Memory B cell (primary cell): ENCODE measurements at regions not wholly inside any gene's neighbourhood (a gene's known extent, or its start where the extent isn't known, plus 50 kb on each side); places are given as distances from the start of the nearest gene placed in this dataset.
"Not testable (repeated sequence)": the region's sequence is repeated elsewhere in the genome, so short reads cannot be mapped to it uniquely, and the experiment has no call there.

ENCODE experiments used
- ATAC-seq: fragments of 150-1000 bp; cut with Tn5 transposase; 2 replicates; pipeline ENCODE4 v1.10.0; 2021; ENCODE audit warnings: low read depth, mild to moderate bottlenecking, moderate library complexity
- DNase-seq, 2 donors: peaks; one replicate each; pipeline ENCODE4 v3.0.0; 2022; ENCODE audit warnings: low spot score in 2 of 2
- H3K27ac Mint-ChIP-seq: one replicate; pipeline ENCODE4 v1.8.0; 2022; ENCODE audit warnings: mild to moderate bottlenecking, moderate library complexity, mixed read lengths
- H3K27me3 Mint-ChIP-seq: one replicate; pipeline ENCODE4 v1.8.0; 2022; ENCODE audit warnings: mixed read lengths
- H3K36me3 Mint-ChIP-seq: one replicate; pipeline ENCODE4 v1.8.0; 2022; ENCODE audit warnings: mild to moderate bottlenecking, mixed read lengths
- H3K4me1 Mint-ChIP-seq: one replicate; pipeline ENCODE4 v1.8.0; 2022; ENCODE audit warnings: mixed read lengths
- H3K4me3 Mint-ChIP-seq: one replicate; pipeline ENCODE4 v1.8.0; 2022; ENCODE audit warnings: mild to moderate bottlenecking, moderate library complexity, mixed read lengths
- H3K9me3 Mint-ChIP-seq: one replicate; pipeline ENCODE4 v1.8.0; 2022; ENCODE audit warnings: mixed read lengths

GRCh38 chr4:141332359-141333181, 111.9 kb downstream of the ZNF330 start:
- H3K27me3 Mint-ChIP-seq, result peaks cover 21% of the 10 kb centered on the region
- H3K4me1 Mint-ChIP-seq, H3K36me3 Mint-ChIP-seq, H3K27ac Mint-ChIP-seq, H3K9me3 Mint-ChIP-seq, DNase-seq, ATAC-seq: not testable (repeated sequence)
- H3K4me3 Mint-ChIP-seq, result peak overlapping the region; percentile 64

- not testable (repeated sequence) for ATAC-seq, H3K9me3 Mint-ChIP-seq, DNase-seq, H3K36me3 Mint-ChIP-seq, H3K27ac Mint-ChIP-seq, H3K4me1 Mint-ChIP-seq
- H3K27me3 Mint-ChIP-seq, result peaks cover 19% of the 10 kb centered on the region
- peak overlapping the region; percentile 77 for H3K4me3 Mint-ChIP-seq
These were observed 112.9 kb downstream of the ZNF330 start for GRCh38 chr4:141333456-141334230.

- peaks cover 2% of the 10 kb centered on the region for H3K4me1 Mint-ChIP-seq
- no peaks in the 10 kb centered on the region for H3K9me3 Mint-ChIP-seq
- no peak overlapping the region for H3K27ac Mint-ChIP-seq
- peaks cover 19% of the 10 kb centered on the region for H3K27me3 Mint-ChIP-seq
- no peak for ATAC-seq
- no peak overlapping the region for H3K4me3 Mint-ChIP-seq
- DNase-seq, result no peak
- H3K36me3 Mint-ChIP-seq, result no peaks in the 10 kb centered on the region
These were observed 114.5 kb downstream of the ZNF330 start for GRCh38 chr4:141335166-141335565.

GRCh38 chr4:141338238-141338637, 117.5 kb downstream of the ZNF330 start:
- Mint-ChIP-seq H3K4me1 (peaks cover 2% of the 10 kb centered on the region), H3K9me3 (no peaks in the 10 kb centered on the region), H3K27ac (no peak overlapping the region), H3K36me3 (no peaks in the 10 kb centered on the region), H3K27me3 (peaks cover 17% of the 10 kb centered on the region), H3K4me3 (no peak overlapping the region)
- DNase-seq (no peak), ATAC-seq (no peak)

- Mint-ChIP-seq H3K4me1 (no peaks in the 10 kb centered on the region), H3K4me3 (no peak overlapping the region), H3K27me3 (peaks cover 16% of the 10 kb centered on the region), H3K9me3 (no peaks in the 10 kb centered on the region), H3K27ac (no peak overlapping the region), H3K36me3 (no peaks in the 10 kb centered on the region)
- ATAC-seq (no peak), DNase-seq (no peak)
These were observed 118.7 kb downstream of the ZNF330 start for GRCh38 chr4:141339391-141339790.

GRCh38 chr4:141339966-141340365, 119.3 kb downstream of the ZNF330 start:
- no peak overlapping the region for H3K27ac Mint-ChIP-seq
- H3K4me1 Mint-ChIP-seq, result no peaks in the 10 kb centered on the region
- no peak for ATAC-seq

GRCh38 chr4:141340458-141340857, 119.8 kb downstream of the ZNF330 start:
- ATAC-seq (no peak), DNase-seq (no peak)
- Mint-ChIP-seq H3K27me3 (peaks cover 15% of the 10 kb centered on the region), H3K36me3 (no peaks in the 10 kb centered on the region), H3K27ac (no peak overlapping the region), H3K4me3 (no peak overlapping the region), H3K4me1 (no peaks in the 10 kb centered on the region), H3K9me3 (no peaks in the 10 kb centered on the region)

More at GRCh38 chr4:141339966-141340365, 119.3 kb downstream of the ZNF330 start:
- peaks cover 15% of the 10 kb centered on the region for H3K27me3 Mint-ChIP-seq
- no peaks in the 10 kb centered on the region for H3K36me3 Mint-ChIP-seq
- DNase-seq, result no peak
- no peaks in the 10 kb centered on the region for H3K9me3 Mint-ChIP-seq
- H3K4me3 Mint-ChIP-seq, result no peak overlapping the region

- H3K27ac Mint-ChIP-seq, result no peak overlapping the region
- ATAC-seq (no peak), DNase-seq (no peak)
- H3K4me3 Mint-ChIP-seq, result no peak overlapping the region
- H3K27me3 Mint-ChIP-seq, result peaks cover 9% of the 10 kb centered on the region
- H3K9me3 Mint-ChIP-seq, result no peaks in the 10 kb centered on the region
- peaks cover 12% of the 10 kb centered on the region for H3K4me1 Mint-ChIP-seq
- H3K36me3 Mint-ChIP-seq, result no peaks in the 10 kb centered on the region
These were observed 125.4 kb downstream of the ZNF330 start for GRCh38 chr4:141346144-141346543.

GRCh38 chr4:141347684-141348083, 127.0 kb downstream of the ZNF330 start:
- ATAC-seq (no peak), DNase-seq (no peak)
- Mint-ChIP-seq H3K36me3 (no peaks in the 10 kb centered on the region), H3K27me3 (peaks cover 5% of the 10 kb centered on the region), H3K4me3 (no peak overlapping the region), H3K9me3 (no peaks in the 10 kb centered on the region), H3K27ac (no peak overlapping the region), H3K4me1 (peaks cover 15% of the 10 kb centered on the region)

- peaks cover 2% of the 10 kb centered on the region for H3K27me3 Mint-ChIP-seq
- no peaks in the 10 kb centered on the region for H3K9me3 Mint-ChIP-seq
- peaks cover 16% of the 10 kb centered on the region for H3K4me1 Mint-ChIP-seq
- H3K27ac Mint-ChIP-seq, result no peak overlapping the region
- DNase-seq (no peak), ATAC-seq (no peak)
- no peak overlapping the region for H3K4me3 Mint-ChIP-seq
- no peaks in the 10 kb centered on the region for H3K36me3 Mint-ChIP-seq
These were observed 127.4 kb downstream of the ZNF330 start for GRCh38 chr4:141348125-141348524.

- Mint-ChIP-seq H3K9me3 (no peaks in the 10 kb centered on the region), H3K36me3 (no peaks in the 10 kb centered on the region), H3K27ac (no peak overlapping the region), H3K4me1 (peaks cover 16% of the 10 kb centered on the region), H3K27me3 (no peaks in the 10 kb centered on the region), H3K4me3 (no peak overlapping the region)
- ATAC-seq (no peak), DNase-seq (no peak)
These were observed 127.9 kb downstream of the ZNF330 start for GRCh38 chr4:141348573-141348972.

- H3K36me3 Mint-ChIP-seq, result no peaks in the 10 kb centered on the region
- peaks cover 16% of the 10 kb centered on the region for H3K4me1 Mint-ChIP-seq
- no peak for ATAC-seq
- no peak for DNase-seq
- H3K9me3 Mint-ChIP-seq, result peaks cover 2% of the 10 kb centered on the region
- H3K27ac Mint-ChIP-seq, result no peak overlapping the region
- H3K27me3 Mint-ChIP-seq, result no peaks in the 10 kb centered on the region
- no peak overlapping the region for H3K4me3 Mint-ChIP-seq
These were observed 128.5 kb downstream of the ZNF330 start for GRCh38 chr4:141349236-141349635.

GRCh38 chr4:141350122-141350905, 129.6 kb downstream of the ZNF330 start:
- no peak overlapping the region for H3K4me3 Mint-ChIP-seq
- H3K9me3 Mint-ChIP-seq, result peaks cover 3% of the 10 kb centered on the region
- H3K4me1 Mint-ChIP-seq, result peaks cover 16% of the 10 kb centered on the region
- no peak for ATAC-seq
- no peaks in the 10 kb centered on the region for H3K36me3 Mint-ChIP-seq
- DNase-seq, result no peak
- H3K27ac Mint-ChIP-seq, result peak overlapping the region; percentile 39
- H3K27me3 Mint-ChIP-seq, result no peaks in the 10 kb centered on the region

GRCh38 chr4:141352331-141352730, 131.6 kb downstream of the ZNF330 start:
- ATAC-seq (no peak), DNase-seq (no peak)
- Mint-ChIP-seq H3K9me3 (peaks cover 3% of the 10 kb centered on the region), H3K36me3 (no peaks in the 10 kb centered on the region), H3K27ac (no peak overlapping the region), H3K27me3 (no peaks in the 10 kb centered on the region), H3K4me1 (peaks cover 19% of the 10 kb centered on the region), H3K4me3 (no peak overlapping the region)
